ENCODE measurements at regions not wholly inside any gene's neighbourhood (a gene's known extent, or its start where the extent isn't known, plus 50 kb on each side); places are given as distances from the start of the nearest gene placed in this dataset.

DNA sequence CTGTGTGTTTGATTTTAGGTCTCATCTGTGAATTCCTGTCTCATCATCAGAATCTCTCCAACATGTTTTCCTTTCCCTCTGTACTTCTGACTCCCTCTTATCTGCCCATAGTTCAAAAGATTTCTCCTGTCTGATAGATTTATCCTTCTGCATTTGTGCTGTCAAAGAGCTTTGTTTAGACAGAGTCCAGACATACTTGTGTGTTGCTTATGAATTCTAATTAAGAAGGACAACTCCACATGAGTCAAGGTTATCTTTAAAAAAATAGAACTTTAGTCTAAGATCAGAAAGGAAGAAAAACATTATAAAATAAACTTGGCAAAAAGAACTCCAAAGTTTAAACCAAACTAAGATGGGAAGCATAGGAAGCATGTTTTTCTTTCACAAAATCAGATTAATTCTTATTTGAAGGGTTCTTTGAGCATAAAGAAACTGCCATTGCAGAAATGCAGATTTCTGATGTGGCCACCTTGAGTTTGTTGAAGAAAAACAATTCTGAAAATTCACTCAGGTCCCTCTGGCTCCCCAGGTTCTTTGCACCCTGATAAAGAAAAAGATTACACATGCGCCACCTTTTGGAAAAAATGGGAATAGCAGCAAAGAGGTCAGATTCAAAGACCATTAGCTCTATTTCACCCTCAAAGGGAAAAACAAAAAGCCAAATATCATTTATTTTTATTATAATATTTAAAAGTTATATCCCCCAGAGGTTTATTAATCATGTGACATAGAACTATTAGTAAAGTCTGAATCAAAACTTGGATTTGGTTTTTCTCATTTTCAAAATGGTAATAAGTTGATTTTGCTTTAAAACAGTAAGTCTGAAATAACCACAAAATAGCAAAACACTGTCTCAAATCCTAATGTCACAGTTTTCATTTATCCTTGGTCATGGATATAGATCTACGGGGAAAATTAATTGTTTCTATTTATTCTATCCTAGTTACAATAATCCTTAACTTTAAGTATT, 143.7 kb upstream of the DCN start:
- no peak for DNase-seq

DNA sequence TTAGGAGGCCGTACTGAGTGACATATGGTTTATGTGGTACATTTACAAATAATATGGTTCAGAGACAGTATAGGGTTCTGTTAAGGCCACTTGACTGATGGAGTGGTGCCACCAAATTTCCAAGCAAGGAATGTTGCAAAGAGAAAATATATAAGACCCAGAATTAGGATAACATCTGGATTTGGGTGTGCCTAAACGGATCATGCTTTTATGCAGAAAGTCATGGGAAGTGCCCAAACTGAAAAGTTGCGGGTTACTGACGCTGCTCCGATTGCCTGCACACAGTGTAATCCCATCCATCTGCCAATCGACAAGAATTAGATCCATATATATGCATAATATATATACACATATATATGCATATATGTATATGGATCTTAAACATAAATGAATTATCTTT, 138.4 kb upstream of the DCN start:
- no peak for DNase-seq

DNA sequence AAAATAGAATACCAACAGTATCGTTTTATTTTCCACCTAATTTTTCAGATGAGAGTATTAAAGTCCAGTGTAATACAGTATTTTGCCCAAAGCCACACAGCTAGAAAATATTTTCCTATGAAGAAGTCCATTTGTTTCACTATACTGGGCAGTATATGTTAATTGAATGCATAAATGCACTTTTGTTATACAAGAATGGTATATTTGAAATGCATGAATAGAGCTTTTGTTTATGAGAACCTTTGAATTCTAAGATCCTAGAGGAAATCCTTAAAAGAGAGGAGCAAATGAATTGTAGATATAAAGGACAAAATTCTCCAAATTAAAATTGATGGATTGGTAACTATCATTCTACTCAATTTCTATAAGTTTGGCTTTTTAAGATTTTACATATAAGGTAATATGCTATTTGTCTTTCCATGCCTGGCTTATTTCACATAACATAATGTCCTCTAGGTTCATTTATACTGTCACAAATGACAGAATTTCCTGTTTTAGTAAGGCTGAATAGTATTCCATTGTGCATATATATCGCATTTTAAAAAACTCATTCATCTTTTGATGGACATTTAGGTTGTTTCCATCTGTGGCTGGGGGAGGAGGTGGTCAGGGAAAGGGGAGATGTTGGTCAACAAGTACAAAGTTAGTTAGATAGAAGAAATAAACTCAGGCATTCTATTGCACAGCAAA, 136.6 kb upstream of the DCN start:
- no peak for DNase-seq

DNA sequence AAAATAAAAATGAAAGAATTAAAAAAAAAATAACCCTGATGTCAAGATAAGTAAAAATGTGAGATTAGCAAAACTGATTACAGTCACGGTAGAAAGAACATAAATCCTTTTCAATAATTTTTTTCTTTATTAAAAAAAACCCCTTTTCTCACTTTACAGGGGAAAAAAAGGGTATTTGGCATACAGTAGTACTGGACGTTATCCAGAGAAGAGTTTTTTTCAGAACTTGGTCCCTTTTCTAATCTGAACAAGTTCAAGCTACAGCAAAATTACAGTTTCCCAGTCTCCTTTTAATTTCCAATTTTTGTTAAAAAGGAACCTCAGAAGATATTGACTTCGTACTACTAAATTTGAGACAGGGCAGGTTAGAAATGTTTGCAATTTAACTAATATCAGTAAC, 134.7 kb upstream of the DCN start:
- no peak for DNase-seq

DNA sequence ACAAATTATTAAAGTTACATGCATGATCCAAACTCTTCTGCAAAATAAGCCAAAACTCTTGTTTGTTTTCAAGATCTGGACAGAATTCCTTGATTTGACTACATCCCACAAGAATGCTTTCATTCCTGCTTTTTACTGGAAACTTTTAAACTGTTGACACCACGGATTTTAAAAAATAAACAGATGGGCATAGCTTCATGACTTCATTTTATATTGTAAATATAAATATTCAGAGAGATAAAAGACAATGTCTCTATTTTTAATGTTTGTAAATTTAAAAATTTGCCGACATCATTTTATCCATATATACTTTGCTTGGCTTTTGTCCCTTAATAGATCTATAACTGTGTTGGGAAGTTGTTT, 134.3 kb upstream of the DCN start:
- DNase-seq = no peak

DNA sequence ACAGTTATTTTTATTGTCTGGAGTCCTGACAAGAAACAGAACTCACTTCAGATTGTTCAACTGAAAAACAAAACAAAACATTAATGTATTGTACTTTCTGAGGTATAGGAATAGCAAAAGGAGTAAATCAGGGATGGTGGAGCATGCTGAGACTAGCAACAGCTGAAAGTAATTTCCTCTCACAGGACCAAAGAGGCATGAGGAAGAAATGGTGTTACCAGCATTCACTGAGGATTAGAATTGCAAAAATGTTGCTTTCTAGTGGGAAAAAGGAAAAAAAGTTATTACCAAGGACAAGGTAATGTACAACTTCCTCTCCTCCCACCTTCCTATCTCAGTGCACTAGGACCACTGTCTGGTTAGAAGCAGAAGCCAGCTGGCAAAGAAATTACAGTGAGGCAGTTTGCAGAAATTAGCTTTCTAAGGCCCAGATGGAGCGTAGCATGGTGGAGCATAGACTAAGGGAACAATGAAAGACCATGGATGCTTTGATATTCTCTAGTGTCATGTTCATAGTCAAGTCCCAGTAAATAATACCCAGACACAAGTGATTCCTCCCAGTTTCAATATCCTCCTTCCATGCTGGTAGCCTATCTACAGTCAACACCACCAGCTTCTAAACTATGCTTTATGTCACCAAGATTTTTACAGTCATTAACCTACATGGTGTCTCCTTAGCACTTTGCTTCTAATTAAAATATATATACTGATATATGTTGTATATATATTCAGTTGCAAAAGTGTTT, 133.7 kb upstream of the DCN start:
- DNase-seq = no peak

DNA sequence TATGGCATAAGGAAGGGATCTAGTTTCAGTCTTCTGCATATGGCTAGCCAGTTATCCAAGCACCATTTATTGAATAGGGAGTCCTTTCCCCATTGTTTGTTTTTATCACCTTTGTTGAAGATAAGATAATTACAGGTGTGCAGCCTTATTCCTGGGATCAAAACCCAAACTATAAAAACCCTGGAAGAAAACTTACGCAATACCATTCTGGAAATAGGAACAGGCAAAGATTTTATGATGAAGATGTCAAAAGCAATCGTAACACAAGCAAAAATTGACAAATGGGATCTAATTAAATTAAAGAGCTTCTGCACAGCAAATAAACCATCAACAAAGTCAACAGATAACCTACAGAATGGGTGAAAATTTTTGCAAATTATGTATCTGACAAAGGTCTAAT, 128.5 kb upstream of the DCN start:
- no peak for DNase-seq

DNA sequence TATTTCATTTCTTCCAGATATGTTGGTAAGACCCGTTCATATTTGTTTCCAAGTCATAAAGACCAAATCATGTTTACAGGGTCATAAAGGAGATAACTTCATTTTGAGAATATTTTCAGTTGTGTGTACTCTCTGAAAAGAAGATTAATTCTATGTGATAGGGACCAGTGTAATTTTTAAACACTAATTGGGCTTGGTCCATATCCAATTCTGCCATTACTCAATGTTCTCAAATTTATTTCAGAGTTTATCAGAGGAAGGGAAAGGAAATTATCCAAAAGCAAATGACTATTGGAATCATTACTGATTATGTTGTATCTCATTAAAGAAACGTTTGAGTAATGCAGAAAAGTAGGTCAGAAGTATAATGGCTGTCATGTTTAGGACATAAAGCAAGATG, 126.8 kb upstream of the DCN start:
- no peak for DNase-seq

DNA sequence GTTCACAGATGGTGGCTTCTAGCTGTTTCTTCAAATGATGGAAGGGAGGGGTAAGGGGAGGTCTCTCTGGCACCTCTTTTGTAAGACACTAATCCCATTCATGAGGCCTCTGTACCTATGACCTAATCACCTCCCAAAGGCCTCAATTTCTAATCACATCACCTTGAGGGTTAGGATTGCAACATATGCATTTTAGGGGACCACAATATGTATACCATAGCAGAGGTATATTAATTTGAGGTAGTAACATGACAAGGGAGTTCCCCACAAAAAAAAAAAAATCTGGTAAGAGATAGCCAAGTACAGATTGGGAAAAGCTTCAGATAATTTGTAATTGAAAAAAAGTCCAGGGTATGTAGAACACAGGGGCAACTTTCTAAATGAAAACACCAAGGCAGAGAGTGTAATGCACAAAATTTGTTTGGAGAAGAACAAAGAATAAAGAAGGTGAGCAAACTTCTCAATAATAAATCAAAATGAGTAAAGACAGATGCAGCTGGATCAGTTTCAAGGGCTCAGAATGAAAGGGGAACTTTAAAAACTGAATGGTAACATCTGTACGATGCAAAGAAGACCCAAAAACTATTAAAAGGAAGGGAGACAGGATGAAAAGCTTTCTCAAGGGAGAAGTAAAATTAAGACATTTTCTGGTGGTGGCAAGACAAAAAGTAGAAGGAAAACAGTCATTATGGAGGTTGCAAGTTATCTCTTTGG, 125.5 kb upstream of the DCN start:
- DNase-seq = no peak

DNA sequence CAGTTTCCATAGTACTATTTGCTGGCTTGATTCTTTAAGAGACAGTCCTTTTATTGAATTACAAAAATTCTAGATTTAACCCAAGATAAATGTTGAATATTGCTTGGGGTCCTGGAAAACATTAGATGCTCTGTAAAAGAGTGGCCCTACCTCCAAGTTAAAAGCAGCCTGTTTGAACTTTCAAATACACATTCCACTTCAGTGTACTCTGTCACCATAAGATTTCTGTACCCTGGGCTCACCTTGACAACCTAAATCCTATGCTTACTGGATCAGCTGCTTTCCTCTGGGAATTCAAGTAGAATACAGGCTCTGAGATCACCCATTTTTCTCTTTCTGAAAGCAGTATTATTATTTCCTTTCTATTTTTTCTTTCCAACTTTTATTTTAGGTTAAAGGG, 107.7 kb upstream of the DCN start:
- DNase-seq = no peak

DNA sequence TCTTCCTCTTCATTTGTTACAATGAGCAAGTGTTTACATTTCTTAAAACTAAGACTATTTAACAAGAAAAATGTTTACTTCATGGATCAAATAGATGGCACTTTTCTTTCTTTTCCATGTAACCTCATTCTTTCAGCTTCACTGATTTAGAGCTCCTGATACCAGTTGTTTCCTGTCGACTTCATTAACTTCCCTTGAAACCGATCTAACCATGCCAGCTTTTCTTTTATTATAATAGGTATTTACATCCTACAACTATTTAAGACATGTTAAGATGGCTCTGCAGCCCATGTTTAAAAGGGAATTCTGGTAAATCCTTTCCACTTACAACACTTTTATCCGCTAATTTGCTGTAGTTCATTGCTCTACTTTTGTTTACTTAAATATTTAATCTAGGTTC, 107.3 kb upstream of the DCN start:
- DNase-seq = no peak

DNA sequence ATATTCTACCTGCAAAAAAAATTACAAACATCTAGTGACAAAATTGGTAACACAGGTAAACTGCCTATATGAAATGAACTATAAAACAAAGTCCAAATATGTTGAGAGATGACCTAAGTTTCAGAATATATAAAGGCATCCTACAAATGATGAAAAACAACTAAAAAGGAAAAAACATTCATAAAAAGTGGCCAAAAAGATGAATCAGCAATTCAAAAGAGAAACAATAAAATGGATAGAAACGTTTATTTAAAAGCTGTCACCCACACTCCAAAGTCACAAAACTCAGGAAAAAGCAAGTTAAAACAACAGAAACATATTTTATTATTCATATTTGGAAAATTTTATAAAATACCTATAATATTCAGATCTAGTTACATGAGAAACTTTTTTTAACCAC, 106.5 kb upstream of the DCN start:
- no peak for DNase-seq

DNA sequence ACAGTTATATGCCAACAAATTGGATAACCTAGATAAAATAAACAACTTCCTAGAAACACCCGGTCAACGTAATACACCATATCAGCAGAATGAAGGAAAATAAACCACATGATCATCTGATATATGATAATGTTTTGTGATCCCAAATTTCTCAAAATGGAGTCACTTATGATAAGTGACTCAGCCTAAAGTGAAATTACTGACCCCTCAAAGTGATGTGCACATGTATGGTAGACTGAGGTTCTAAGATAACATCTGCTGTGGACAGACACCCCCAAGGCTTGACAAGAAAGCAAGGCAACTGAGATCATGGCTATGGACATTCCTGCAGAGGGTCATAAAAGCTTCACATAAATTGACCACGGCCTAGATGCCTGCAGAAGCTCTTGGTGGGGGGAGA, 105.1 kb upstream of the DCN start:
- no peak for DNase-seq

DNA sequence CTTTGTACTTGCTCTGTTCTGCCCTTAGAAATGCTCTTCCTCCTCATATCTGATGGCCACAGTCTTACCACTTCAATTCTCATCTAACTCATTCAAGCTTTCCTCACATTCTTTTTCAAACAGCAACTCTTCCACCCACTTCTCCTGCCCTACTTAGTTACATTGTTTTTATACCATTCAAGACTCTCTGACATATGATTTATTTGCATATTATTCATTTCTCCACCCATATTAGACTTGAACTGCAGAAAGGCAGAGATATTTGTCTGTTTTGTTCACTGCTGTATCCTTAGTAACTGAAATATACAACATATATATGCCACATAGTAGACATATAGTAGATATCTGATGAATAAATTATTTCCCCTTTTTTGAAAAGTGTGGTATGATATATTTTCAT, 95.5 kb upstream of the DCN start:
- no peak for DNase-seq

DNA sequence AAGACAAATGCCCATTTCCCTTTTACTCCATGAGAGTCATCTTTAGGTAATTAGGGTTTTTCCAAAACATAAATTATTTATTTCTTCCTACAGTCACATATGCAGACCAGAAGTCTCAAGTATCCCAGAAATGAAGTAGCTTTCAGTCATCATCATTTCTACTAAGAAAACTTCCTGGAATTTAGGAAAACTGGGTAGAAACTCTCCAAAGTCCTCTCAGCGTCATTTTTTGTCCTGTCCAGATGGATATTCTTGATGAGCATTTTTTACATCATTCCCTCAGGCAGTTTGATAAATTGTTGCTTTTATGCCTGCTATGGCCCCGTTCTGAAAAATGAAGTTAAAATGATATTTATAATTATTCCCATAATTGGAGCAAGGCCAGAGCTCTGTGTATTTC, 93.9 kb upstream of the DCN start:
- no peak for DNase-seq

DNA sequence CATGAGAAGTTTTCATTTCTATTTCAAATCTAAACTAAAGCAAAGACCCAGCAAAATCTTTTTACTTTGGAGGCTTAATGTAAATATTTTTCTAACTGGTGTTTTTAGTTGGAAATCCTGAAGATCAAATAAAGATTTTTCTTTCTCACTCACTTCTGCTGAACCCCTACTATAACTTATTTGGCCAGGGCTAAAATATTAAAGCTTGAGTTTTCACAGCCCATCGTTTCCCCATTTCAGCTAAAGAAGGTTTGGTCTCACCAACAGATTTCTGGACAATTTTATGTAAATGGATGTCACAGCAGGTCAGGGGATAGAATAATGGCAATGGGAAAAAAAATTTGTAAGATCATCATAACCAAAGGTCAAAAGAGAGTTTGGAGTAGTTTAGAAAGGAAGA, 92.7 kb upstream of the DCN start:
- no peak for DNase-seq

DNA sequence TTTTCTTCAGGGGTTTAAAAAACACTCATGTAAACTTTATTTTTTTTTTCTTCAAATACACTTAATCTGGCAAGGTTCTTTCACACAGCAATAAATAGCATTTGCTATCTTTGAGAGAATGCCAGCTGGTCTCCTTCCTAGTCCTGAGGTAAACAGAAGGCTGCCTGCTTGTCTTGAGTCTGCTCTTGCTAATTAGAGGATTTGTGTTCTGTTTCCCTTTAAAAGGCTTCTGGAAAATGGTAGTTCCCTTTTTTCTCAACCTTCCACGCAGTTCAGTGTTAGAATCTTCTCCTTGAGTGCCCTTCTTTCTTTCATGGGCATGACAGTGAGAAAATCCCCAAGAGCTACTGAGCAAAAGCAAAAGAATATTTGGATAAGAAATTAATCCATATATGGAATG, 92.3 kb upstream of the DCN start:
- no peak for DNase-seq

DNA sequence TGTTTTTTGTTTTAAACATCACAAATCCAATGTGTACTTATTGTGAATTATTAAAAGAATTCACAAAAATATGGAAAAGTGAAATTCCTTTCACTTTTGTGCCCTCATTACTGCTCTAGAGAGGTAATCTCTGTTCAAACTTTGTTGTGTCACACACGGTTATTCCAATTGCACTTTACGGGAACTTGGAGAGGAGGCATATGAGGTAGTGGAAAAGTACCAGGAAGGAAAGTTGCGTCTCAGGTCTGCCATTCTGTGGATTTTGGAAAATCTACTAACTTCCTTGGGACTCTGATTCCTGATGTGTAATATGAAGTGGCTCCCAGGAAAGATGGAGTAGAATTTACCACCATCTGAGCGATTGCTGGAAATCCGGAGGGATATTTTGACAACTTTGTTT, 90.9 kb upstream of the DCN start:
- DNase-seq = no peak

DNA sequence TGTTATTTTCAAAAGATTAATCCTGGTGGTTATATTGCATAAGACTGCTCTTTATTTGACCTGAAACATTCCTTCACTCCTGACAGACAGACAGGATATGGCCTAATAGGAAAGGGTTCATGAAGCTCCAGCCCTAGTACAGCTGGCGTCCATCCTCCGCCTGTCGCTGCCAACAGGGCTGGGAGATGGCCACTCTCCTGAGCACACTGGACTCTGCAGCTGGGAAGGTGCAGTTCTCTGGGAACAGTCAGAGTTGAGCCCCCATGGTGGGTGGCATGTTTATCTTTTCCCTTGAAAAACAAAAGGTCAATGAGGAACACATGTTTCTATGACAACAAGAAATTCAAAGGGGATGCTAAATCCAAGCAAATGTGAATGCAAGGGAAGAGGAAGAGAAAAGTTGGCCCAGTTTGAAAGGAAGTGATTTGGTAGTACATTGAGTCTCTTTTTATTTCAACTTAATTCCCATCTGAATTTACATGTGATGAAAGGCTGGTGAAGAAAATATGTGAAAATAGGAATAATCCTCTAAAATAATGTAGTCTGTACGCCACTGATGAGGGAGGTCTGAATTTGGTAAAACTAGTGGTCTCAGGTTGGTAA, 89.9 kb upstream of the DCN start:
- DNase-seq = no peak

DNA sequence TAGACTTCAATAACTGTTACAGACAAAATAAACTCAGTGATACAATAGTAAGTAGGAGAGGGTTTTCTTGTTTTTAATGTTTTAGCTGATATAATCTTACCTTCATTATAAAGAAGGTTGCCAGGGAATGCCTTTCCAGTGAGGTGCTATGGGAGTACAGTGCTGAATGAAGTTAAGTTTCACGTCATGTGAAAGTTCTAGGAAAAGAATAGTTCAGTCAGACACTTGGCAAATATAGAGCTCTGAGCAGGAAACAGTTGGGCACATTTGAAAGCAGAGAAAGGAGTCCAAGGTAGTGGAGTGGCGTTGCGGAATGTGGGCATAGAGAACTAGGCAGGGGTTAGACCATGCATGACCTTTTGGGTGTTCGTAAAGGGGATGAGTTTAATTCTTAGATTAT, 88.6 kb upstream of the DCN start:
- no peak for DNase-seq

DNA sequence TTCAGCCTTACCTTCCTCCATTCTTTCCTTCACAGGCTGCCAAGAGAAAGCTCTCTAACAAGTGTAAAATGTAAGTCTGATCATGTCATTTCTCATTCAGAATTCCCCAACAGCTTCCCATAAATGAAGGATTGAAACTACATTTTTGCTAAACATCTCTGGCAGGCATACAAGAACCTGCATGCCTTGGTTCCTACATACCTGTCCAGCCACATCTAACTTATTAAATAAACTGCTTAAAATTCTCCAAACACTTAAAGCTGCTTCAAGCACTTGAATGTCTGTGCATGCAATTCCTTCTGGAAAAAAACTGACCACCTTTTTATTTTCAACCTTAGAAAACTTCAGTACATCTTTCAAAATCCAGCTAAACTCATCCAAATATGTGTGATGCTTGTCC, 84.4 kb upstream of the DCN start:
- no peak for DNase-seq

DNA sequence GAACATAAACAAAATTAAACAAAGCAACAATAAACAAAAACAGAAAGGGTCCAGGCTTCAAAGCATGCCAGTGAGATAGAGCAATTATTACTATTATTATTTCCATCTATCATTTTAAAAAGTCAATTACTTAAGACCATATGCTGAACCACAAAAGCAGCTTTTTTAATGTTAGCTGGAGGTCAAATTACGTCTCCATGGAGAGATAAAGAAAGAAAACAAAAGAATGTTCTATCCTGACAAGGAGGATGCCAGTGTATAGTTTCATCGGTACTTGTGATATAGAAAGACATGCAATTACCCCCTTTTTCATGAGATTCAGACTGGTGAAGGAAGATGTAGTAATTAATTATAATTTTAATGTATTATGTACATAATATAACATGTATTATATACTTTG, 81.6 kb upstream of the DCN start:
- DNase-seq = no peak

All from NCI-H1417 treated with DMSO at 0.1 percent for 48 hours (cell line).